ENCODE measurements at regions not wholly inside any gene's neighbourhood (a gene's known extent, or its start where the extent isn't known, plus 50 kb on each side); places are given as distances from the start of the nearest gene placed in this dataset.

DNA sequence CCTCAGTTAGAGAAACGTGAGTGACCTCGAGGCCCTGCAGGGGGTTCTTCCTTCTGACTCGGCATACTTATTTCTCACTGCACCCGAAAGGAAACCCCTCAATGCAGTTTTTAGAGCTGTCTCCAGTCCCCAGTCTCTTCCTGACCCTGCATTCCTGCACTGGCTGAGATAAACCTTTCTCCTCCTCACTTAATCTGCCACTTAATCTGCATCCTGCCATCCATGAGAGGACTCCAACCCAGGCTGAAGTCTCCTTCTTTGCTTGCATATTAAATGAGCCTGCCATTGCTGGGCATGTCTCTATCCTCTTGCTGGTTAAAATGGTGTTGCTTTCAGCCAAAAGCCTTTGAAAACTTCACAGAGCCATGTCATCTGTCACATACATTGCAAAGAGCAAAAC, 125.6 kb upstream of the GATA6 start:
- TF ChIP-seq POLR2A (IDR thresholded peaks at IDR 0.05) (no peak), EP300 (IDR thresholded peaks at IDR 0.05) (no peak), POLR2AphosphoS5 (IDR thresholded peaks at IDR 0.05) (no peak)
- TF ChIP-seq, protein P1, sequence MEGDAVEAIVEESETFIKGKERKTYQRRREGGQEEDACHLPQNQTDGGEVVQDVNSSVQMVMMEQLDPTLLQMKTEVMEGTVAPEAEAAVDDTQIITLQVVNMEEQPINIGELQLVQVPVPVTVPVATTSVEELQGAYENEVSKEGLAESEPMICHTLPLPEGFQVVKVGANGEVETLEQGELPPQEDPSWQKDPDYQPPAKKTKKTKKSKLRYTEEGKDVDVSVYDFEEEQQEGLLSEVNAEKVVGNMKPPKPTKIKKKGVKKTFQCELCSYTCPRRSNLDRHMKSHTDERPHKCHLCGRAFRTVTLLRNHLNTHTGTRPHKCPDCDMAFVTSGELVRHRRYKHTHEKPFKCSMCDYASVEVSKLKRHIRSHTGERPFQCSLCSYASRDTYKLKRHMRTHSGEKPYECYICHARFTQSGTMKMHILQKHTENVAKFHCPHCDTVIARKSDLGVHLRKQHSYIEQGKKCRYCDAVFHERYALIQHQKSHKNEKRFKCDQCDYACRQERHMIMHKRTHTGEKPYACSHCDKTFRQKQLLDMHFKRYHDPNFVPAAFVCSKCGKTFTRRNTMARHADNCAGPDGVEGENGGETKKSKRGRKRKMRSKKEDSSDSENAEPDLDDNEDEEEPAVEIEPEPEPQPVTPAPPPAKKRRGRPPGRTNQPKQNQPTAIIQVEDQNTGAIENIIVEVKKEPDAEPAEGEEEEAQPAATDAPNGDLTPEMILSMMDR (IDR thresholded peaks at IDR 0.05), result no peak

All from stomach (tissue), 4 donors.